Neural progenitor cell (in vitro differentiated cells): ENCODE measurements at regions not wholly inside any gene's neighbourhood (a gene's known extent, or its start where the extent isn't known, plus 50 kb on each side); places are given as distances from the start of the nearest gene placed in this dataset.

Experiments
- DNase-seq: peaks from one replicate; pipeline ENCODE4 v3.0.0-alpha.2; 2016; ENCODE audit warnings: low spot score
- H2AFZ ChIP-seq: fragments of 200-600 bp; sonication (generic); replicated peaks from 2 replicates; pipeline ENCODE4 v1.6.1; 2016; ENCODE audit warnings: antibody characterized with exemption
- H3F3A ChIP-seq: fragments of 200-600 bp; sonication (generic); 2 replicates; pipeline ENCODE4 v1.6.1; 2016; ENCODE audit warnings: antibody characterized with exemption, low read depth
- H3K27ac ChIP-seq: fragments of 200-600 bp; sonication (generic); 2 replicates; pipeline ENCODE4 v1.5.1; 2016; ENCODE audit warnings: mild to moderate bottlenecking
- H3K27me3 ChIP-seq: fragments of 200-600 bp; sonication (generic); 2 replicates; pipeline ENCODE4 v1.6.1; 2016; ENCODE audit warnings: mild to moderate bottlenecking, moderate library complexity
- H3K36me3 ChIP-seq: fragments of 200-600 bp; sonication (generic); 2 replicates; pipeline ENCODE4 v1.5.1; 2016
- H3K4me1 ChIP-seq: fragments of 200-600 bp; sonication (generic); 2 replicates; pipeline ENCODE4 v1.6.1; 2016; ENCODE audit warnings: mixed run types
- H3K4me2 ChIP-seq: fragments of 200-600 bp; sonication (generic); 2 replicates; pipeline ENCODE4 v1.6.1; 2016
- H3K4me3 ChIP-seq: fragments of 200-600 bp; sonication (generic); 2 replicates; pipeline ENCODE4 v1.5.1; 2016
- H3K79me2 ChIP-seq: fragments of 200-600 bp; sonication (generic); 2 replicates; pipeline ENCODE4 v1.6.1; 2016; ENCODE audit warnings: low read depth
- H3K9ac ChIP-seq: fragments of 200-600 bp; sonication (generic); 2 replicates; pipeline ENCODE4 v1.6.1; 2016
- H3K9me3 ChIP-seq: fragments of 200-600 bp; sonication (generic); 2 replicates; pipeline ENCODE4 v1.5.1; 2016; ENCODE audit warnings: low read depth
- H4K20me1 ChIP-seq: fragments of 200-600 bp; sonication (generic); 2 replicates; pipeline ENCODE4 v1.6.1; 2016; ENCODE audit warnings: low read depth
- H3K27ac Mint-ChIP-seq: 3 replicates; pipeline ENCODE4 v1.8.0; 2021; ENCODE audit warnings: mixed read lengths
- H3K27me3 Mint-ChIP-seq: 2 replicates; pipeline ENCODE4 v1.8.0; 2022; ENCODE audit warnings: low read depth, mild to moderate bottlenecking, inconsistent platforms, moderate library complexity, mixed read lengths; ENCODE audit not compliant: insufficient read depth
- H3K36me3 Mint-ChIP-seq: 3 replicates; pipeline ENCODE4 v1.8.0; 2021; ENCODE audit warnings: mixed read lengths
- H3K4me1 Mint-ChIP-seq: 3 replicates; pipeline ENCODE4 v1.8.0; 2021; ENCODE audit warnings: mixed read lengths
- H3K4me3 Mint-ChIP-seq: 3 replicates; pipeline ENCODE4 v1.8.0; 2021; ENCODE audit warnings: mild to moderate bottlenecking, moderate library complexity, mixed read lengths
- H3K9me3 Mint-ChIP-seq: 3 replicates; pipeline ENCODE4 v1.8.0; 2020; ENCODE audit warnings: mixed read lengths
- EZH2 ChIP-seq: fragments of 200-600 bp; sonication (generic); IDR thresholded peaks from 2 replicates; pipeline ENCODE4 v1.6.1; 2017; ENCODE audit warnings: antibody characterized with exemption, mild to moderate bottlenecking, moderate library complexity
- EZH2phosphoT487 ChIP-seq: fragments of 200-600 bp; sonication (generic); IDR thresholded peaks from 2 replicates; pipeline ENCODE4 v1.6.1; 2017; ENCODE audit warnings: antibody characterized with exemption
- TF ChIP-seq, protein P1 (sequence below): fragments of 200-600 bp; sonication (generic); IDR thresholded peaks from 2 replicates; pipeline ENCODE4 v1.5.1; 2017; ENCODE audit warnings: antibody characterized with exemption, mild to moderate bottlenecking

DNA sequence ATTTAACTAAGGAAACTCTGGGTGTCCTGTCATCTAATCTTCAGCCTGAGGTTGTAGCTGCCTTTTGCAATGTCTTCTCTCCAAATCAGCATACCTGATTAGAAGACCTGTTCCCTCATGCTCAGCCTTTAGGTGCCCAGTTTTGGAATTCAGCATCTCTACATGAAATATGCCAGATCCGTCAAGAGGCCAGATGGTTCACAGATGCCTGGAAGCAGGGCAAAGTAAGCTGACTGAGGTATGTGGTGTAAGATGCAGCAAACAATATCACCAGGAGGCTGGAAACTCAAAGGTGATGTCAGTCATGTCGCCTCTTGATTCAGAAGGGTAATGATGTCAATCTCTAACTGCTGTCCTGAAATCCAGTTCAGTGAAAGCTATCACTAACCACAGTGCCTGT is 324.4 kb downstream of the PRELID2 start:
- no peak overlapping the region for H3K4me3 ChIP-seq
- no peak for DNase-seq
- Mint-ChIP-seq H3K4me1 (peaks cover 10% of the 10 kb centered on the region), H3K27me3 (no peaks in the 10 kb centered on the region), H3K4me3 (no peak overlapping the region), H3K36me3 (no peaks in the 10 kb centered on the region), H3K27ac (no peak overlapping the region), H3K9me3 (peaks cover 3% of the 10 kb centered on the region)
- no peaks in the 10 kb centered on the region for H4K20me1 ChIP-seq
- no peak overlapping the region for H3K4me2 ChIP-seq
- no peaks in the 10 kb centered on the region for H3K36me3 ChIP-seq
- TF ChIP-seq EZH2phosphoT487 (no peak), EZH2 (no peak)
- TF ChIP-seq, protein P1, sequence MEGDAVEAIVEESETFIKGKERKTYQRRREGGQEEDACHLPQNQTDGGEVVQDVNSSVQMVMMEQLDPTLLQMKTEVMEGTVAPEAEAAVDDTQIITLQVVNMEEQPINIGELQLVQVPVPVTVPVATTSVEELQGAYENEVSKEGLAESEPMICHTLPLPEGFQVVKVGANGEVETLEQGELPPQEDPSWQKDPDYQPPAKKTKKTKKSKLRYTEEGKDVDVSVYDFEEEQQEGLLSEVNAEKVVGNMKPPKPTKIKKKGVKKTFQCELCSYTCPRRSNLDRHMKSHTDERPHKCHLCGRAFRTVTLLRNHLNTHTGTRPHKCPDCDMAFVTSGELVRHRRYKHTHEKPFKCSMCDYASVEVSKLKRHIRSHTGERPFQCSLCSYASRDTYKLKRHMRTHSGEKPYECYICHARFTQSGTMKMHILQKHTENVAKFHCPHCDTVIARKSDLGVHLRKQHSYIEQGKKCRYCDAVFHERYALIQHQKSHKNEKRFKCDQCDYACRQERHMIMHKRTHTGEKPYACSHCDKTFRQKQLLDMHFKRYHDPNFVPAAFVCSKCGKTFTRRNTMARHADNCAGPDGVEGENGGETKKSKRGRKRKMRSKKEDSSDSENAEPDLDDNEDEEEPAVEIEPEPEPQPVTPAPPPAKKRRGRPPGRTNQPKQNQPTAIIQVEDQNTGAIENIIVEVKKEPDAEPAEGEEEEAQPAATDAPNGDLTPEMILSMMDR, result no peak
- H3K27ac ChIP-seq, result no peak overlapping the region
- H3K4me1 ChIP-seq, result no peaks in the 10 kb centered on the region
- H3K9me3 ChIP-seq, result no peaks in the 10 kb centered on the region
- no peaks in the 10 kb centered on the region for H3K27me3 ChIP-seq
- no peak overlapping the region for H2AFZ ChIP-seq
- H3K79me2 ChIP-seq, result no peaks in the 10 kb centered on the region
- H3F3A ChIP-seq, result no peaks in the 10 kb centered on the region
- H3K9ac ChIP-seq, result no peak overlapping the region

DNA sequence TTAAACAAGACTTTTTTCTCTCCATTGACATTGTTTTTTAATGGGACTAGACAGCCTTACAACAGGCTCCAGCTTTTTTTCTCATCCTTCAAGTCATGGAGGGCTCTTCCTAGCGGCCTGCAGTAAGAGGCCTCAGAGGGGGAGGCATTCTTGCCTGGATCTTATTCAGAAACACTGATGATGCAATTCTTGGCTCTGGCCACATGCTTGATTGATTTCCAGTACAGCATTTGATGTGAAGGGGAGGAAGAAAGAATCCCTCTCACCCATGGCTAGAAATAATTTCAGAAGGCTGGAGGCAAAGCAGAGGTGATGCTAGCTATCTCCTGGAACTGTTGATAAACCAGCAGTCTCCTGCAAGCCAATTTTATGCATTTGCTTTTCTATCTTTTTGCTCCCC is 324.8 kb downstream of the PRELID2 start:
- Histone ChIP-seq H3K9ac (no peak overlapping the region), H3K27me3 (no peaks in the 10 kb centered on the region), H3K4me2 (no peak overlapping the region), H3F3A (no peaks in the 10 kb centered on the region), H3K4me1 (no peaks in the 10 kb centered on the region), H3K36me3 (no peaks in the 10 kb centered on the region), H3K9me3 (no peaks in the 10 kb centered on the region), H2AFZ (no peak overlapping the region), H3K4me3 (no peak overlapping the region), H3K27ac (no peak overlapping the region), H4K20me1 (no peaks in the 10 kb centered on the region), H3K79me2 (no peaks in the 10 kb centered on the region)
- Mint-ChIP-seq H3K36me3 (no peaks in the 10 kb centered on the region), H3K27ac (no peak overlapping the region), H3K9me3 (peaks cover 3% of the 10 kb centered on the region), H3K27me3 (no peaks in the 10 kb centered on the region), H3K4me1 (peaks cover 10% of the 10 kb centered on the region), H3K4me3 (no peak overlapping the region)
- TF ChIP-seq, protein P1, result no peak
- no peak for TF ChIP-seq EZH2phosphoT487
- no peak for TF ChIP-seq EZH2
- no peak for DNase-seq

DNA sequence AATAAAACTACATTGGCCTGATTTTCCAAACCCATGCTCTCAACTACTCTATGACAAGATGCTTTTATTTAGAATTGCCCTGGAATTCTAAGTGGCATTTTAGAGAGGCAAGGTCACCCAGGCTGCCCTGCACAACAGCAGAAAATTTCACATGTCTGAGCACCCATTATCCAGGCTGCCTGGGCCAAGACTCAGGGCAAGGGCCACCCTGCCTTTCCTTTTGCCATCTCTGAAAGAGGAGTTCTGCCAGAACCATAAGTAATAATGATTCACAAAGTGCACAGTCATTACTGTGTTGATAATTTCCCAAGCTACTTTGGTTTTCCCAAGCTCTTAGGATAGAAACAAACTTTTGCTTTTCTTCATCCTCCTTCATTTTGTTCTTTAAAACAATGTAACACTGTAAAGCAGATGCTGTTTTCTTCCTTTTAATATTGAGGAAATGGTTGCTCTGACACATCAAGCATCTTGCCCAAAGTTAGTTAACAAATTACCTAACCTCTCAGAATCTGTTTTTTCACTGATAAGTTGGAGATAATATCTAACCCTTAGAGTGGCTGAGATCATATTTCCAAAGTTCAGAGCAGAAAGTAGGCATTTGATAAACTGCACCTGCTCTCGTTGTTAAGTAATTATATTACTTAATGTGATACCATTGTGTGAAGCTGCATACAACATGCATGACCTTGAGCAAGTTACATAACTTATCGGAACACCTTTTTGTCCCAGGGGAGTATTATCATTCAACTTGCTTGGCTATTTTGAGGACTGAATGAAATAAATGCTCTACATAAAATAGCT is 325.6 kb downstream of the PRELID2 start:
- H3K4me3 Mint-ChIP-seq, result no peak overlapping the region
- Histone ChIP-seq H3K27ac (no peak overlapping the region), H3K4me2 (no peak overlapping the region), H3K27me3 (no peaks in the 10 kb centered on the region), H3F3A (no peaks in the 10 kb centered on the region), H4K20me1 (no peaks in the 10 kb centered on the region), H3K9me3 (no peaks in the 10 kb centered on the region), H3K9ac (no peak overlapping the region), H2AFZ (no peak overlapping the region), H3K4me1 (no peaks in the 10 kb centered on the region), H3K79me2 (no peaks in the 10 kb centered on the region), H3K36me3 (no peaks in the 10 kb centered on the region), H3K4me3 (no peak overlapping the region)
- no peak overlapping the region for H3K27ac Mint-ChIP-seq
- DNase-seq, result no peak
- TF ChIP-seq EZH2phosphoT487, result no peak
- TF ChIP-seq, protein P1, result no peak
- no peak for TF ChIP-seq EZH2
- peaks cover 10% of the 10 kb centered on the region for H3K4me1 Mint-ChIP-seq
- no peaks in the 10 kb centered on the region for H3K36me3 Mint-ChIP-seq
- no peaks in the 10 kb centered on the region for H3K27me3 Mint-ChIP-seq
- peaks cover 3% of the 10 kb centered on the region for H3K9me3 Mint-ChIP-seq
